ENCODE measurements at regions not wholly inside any gene's neighbourhood (a gene's known extent, or its start where the extent isn't known, plus 50 kb on each side); places are given as distances from the start of the nearest gene placed in this dataset.

DNA sequence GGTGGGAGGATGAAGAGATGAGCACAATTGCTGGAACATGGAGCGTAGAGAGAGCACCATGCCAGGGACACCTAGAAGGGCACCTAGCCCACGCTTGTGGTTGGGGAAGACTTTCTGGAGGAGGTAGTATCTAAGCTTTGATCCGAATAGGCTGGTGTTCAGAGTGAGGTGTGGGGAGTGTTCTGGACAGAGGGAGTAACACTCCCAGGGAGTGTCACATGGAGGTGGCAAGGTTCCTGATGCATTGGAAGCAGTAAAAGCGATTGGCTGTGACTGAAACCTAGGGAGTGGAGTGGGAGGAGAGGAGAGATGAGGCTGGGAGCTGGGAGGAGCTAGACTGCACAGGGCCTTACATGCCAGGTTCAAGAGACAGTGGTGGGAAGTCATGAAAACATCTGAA lies 188.0 kb upstream of the NCAM1 start:
- H3K79me2 ChIP-seq = no peaks in the 10 kb centered on the region
- H3K27ac ChIP-seq = no peak overlapping the region
- no peak overlapping the region for H3K4me3 ChIP-seq (ENCODE audit: low read depth, low read length)
- no peaks in the 10 kb centered on the region for H3K9me3 ChIP-seq (ENCODE audit: control insufficient read depth, low read length)
- no peaks in the 10 kb centered on the region for H3K27me3 ChIP-seq (ENCODE audit: control insufficient read depth, insufficient read depth, low read length)
- TF ChIP-seq, protein P1, sequence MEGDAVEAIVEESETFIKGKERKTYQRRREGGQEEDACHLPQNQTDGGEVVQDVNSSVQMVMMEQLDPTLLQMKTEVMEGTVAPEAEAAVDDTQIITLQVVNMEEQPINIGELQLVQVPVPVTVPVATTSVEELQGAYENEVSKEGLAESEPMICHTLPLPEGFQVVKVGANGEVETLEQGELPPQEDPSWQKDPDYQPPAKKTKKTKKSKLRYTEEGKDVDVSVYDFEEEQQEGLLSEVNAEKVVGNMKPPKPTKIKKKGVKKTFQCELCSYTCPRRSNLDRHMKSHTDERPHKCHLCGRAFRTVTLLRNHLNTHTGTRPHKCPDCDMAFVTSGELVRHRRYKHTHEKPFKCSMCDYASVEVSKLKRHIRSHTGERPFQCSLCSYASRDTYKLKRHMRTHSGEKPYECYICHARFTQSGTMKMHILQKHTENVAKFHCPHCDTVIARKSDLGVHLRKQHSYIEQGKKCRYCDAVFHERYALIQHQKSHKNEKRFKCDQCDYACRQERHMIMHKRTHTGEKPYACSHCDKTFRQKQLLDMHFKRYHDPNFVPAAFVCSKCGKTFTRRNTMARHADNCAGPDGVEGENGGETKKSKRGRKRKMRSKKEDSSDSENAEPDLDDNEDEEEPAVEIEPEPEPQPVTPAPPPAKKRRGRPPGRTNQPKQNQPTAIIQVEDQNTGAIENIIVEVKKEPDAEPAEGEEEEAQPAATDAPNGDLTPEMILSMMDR (IDR thresholded peaks at IDR 0.05) = no peak
- no peak overlapping the region for H3K4me2 ChIP-seq (ENCODE audit: low read length)
- H3K9ac ChIP-seq = no peak overlapping the region
- H3K36me3 ChIP-seq (ENCODE audit: control insufficient read depth, insufficient read depth, low read length) = no peaks in the 10 kb centered on the region
- no peak overlapping the region for H2AFZ ChIP-seq
- no peaks in the 10 kb centered on the region for H3K4me1 ChIP-seq

- TF ChIP-seq, protein P1 (IDR thresholded peaks at IDR 0.05) = no peak
- H3K9me3 ChIP-seq (ENCODE audit: control insufficient read depth, low read length) = no peaks in the 10 kb centered on the region
- no peaks in the 10 kb centered on the region for H3K79me2 ChIP-seq
- no peaks in the 10 kb centered on the region for H3K27me3 ChIP-seq (ENCODE audit: control insufficient read depth, insufficient read depth, low read length)
- no peak overlapping the region for H3K4me2 ChIP-seq (ENCODE audit: low read length)
- H2AFZ ChIP-seq = no peak overlapping the region
- no peaks in the 10 kb centered on the region for H3K36me3 ChIP-seq (ENCODE audit: control insufficient read depth, insufficient read depth, low read length)
- no peak overlapping the region for H3K4me3 ChIP-seq (ENCODE audit: low read depth, low read length)
- no peak overlapping the region for H3K27ac ChIP-seq
- no peaks in the 10 kb centered on the region for H3K4me1 ChIP-seq
- H3K9ac ChIP-seq = no peak overlapping the region
These were observed 184.4 kb upstream of the NCAM1 start for GRCh38 chr11:112776834-112777233.

DNA sequence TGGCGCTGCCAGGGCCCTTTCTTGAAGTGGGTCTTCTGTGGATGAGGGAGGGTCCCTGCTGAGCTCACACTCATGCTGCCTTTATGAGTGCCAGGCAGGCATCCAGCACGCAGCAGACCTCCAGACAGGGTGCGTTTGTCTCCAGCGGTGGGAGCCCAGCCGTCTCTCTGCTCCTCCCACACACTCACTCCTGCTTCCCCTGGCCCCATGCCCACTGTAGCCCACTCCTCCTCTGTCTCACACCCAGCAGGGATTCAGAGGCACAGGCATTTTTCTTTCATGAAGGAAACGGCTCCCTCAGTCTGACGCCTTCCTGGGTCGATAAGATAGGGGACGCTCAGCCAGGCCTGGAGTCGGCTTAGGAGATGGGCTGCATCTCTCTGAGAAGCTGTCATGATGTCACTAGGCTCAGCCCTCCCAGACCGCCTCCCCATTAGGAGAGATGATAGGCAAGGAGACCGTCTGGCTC lies 183.9 kb upstream of the NCAM1 start:
- Histone ChIP-seq H3K27ac (no peak overlapping the region), H2AFZ (no peak overlapping the region), H3K4me3 (ENCODE audit: low read depth, low read length) (no peak overlapping the region), H3K9me3 (ENCODE audit: control insufficient read depth, low read length) (no peaks in the 10 kb centered on the region), H3K79me2 (no peaks in the 10 kb centered on the region), H3K9ac (no peak overlapping the region), H3K4me1 (no peaks in the 10 kb centered on the region), H3K27me3 (ENCODE audit: control insufficient read depth, insufficient read depth, low read length) (no peaks in the 10 kb centered on the region), H3K36me3 (ENCODE audit: control insufficient read depth, insufficient read depth, low read length) (no peaks in the 10 kb centered on the region), H3K4me2 (ENCODE audit: low read length) (no peak overlapping the region)
- TF ChIP-seq, protein P1 (IDR thresholded peaks at IDR 0.05) = no peak

DNA sequence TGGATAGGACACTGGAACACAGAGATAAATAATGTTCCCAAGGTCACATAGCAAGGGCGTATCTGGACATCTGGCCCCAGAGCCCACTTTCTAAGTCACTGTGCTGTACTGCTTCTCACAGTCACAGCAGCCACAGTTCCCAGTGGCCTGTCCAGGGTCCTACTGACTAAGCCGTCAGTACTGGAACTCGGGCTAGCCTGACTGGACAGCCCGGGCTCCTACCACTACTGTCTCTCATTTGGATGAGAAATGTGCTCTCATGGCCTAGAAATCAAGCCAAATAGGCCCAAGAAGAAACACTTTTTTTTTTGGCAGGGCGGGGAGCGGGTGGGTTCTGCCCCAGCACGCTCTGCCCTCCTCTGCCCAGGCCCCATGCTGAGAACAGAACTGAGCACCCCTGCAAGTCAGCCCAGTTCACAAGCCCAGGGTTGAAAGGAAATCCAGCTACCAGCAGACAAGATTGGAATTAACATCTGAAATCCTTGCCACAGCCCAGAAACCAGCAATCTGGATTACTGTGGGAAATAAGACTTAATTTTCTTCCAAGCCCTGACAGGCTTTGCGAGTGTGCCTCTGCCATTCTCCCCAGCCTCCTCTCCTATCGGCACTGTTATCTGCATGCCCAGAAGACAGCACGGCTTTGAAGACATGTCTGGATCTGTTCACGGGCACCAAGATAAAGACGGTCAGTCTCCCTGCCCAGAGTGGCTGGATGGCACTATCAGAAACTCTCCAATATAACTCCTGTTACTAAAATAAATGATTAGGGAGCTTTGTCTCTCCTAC lies 182.9 kb upstream of the NCAM1 start:
- Histone ChIP-seq H3K4me1 (no peaks in the 10 kb centered on the region), H3K36me3 (ENCODE audit: control insufficient read depth, insufficient read depth, low read length) (no peaks in the 10 kb centered on the region), H3K27ac (no peak overlapping the region), H3K9me3 (ENCODE audit: control insufficient read depth, low read length) (no peaks in the 10 kb centered on the region), H3K9ac (no peak overlapping the region), H3K4me3 (ENCODE audit: low read depth, low read length) (no peak overlapping the region), H2AFZ (no peak overlapping the region), H3K27me3 (ENCODE audit: control insufficient read depth, insufficient read depth, low read length) (no peaks in the 10 kb centered on the region), H3K79me2 (no peaks in the 10 kb centered on the region), H3K4me2 (ENCODE audit: low read length) (no peak overlapping the region)
- TF ChIP-seq, protein P1 (IDR thresholded peaks at IDR 0.05) = no peak

GRCh38 chr11:112778877-112779266 lies 182.3 kb upstream of the NCAM1 start:
- TF ChIP-seq, protein P1 (IDR thresholded peaks at IDR 0.05) = no peak
- H3K27ac ChIP-seq = no peak overlapping the region
- H3K4me3 ChIP-seq (ENCODE audit: low read depth, low read length) = no peak overlapping the region
- H3K27me3 ChIP-seq (ENCODE audit: control insufficient read depth, insufficient read depth, low read length) = no peaks in the 10 kb centered on the region
- H3K9me3 ChIP-seq (ENCODE audit: control insufficient read depth, low read length) = no peaks in the 10 kb centered on the region
- no peaks in the 10 kb centered on the region for H3K79me2 ChIP-seq
- no peaks in the 10 kb centered on the region for H3K4me1 ChIP-seq
- no peak overlapping the region for H2AFZ ChIP-seq
- no peak overlapping the region for H3K4me2 ChIP-seq (ENCODE audit: low read length)
- no peaks in the 10 kb centered on the region for H3K36me3 ChIP-seq (ENCODE audit: control insufficient read depth, insufficient read depth, low read length)
- H3K9ac ChIP-seq = no peak overlapping the region
